ENCODE measurements at regions not wholly inside any gene's neighbourhood (a gene's known extent, or its start where the extent isn't known, plus 50 kb on each side); places are given as distances from the start of the nearest gene placed in this dataset.

- no peak for TF ChIP-seq POLR2A (IDR thresholded peaks at IDR 0.05)
- TF ChIP-seq, protein P1, sequence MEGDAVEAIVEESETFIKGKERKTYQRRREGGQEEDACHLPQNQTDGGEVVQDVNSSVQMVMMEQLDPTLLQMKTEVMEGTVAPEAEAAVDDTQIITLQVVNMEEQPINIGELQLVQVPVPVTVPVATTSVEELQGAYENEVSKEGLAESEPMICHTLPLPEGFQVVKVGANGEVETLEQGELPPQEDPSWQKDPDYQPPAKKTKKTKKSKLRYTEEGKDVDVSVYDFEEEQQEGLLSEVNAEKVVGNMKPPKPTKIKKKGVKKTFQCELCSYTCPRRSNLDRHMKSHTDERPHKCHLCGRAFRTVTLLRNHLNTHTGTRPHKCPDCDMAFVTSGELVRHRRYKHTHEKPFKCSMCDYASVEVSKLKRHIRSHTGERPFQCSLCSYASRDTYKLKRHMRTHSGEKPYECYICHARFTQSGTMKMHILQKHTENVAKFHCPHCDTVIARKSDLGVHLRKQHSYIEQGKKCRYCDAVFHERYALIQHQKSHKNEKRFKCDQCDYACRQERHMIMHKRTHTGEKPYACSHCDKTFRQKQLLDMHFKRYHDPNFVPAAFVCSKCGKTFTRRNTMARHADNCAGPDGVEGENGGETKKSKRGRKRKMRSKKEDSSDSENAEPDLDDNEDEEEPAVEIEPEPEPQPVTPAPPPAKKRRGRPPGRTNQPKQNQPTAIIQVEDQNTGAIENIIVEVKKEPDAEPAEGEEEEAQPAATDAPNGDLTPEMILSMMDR (IDR thresholded peaks at IDR 0.05), result no peak
These were observed 482.2 kb upstream of the NBEA start for GRCh38 chr13:34459856-34460255.

Measured in heart left ventricle (tissue), 13 donors.